Effector memory CD4-positive, alpha-beta T cell (primary cell): ENCODE measurements at regions not wholly inside any gene's neighbourhood (a gene's known extent, or its start where the extent isn't known, plus 50 kb on each side); places are given as distances from the start of the nearest gene placed in this dataset.

Experiments used
- DNase-seq, 3 donors: peaks; one replicate each; pipeline ENCODE4 v3.0.0-alpha.2; 2020
- H3K27ac ChIP-seq: 2 replicates; pipeline ENCODE4 v1.7.0; 2013; ENCODE audit warnings: mild to moderate bottlenecking, low read length, moderate library complexity; ENCODE audit not compliant: insufficient read depth, poor library complexity, severe bottlenecking
- H3K27me3 ChIP-seq: replicated peaks from 2 replicates; pipeline ENCODE4 v1.7.0; 2013; ENCODE audit warnings: mild to moderate bottlenecking, low read length; ENCODE audit not compliant: insufficient read depth, control insufficient read depth, poor library complexity, severe bottlenecking
- H3K36me3 ChIP-seq: 2 replicates; pipeline ENCODE4 v1.7.0; 2013; ENCODE audit warnings: mild to moderate bottlenecking, low read length, moderate library complexity; ENCODE audit not compliant: control insufficient read depth, insufficient read depth
- H3K4me1 ChIP-seq: 2 replicates; pipeline ENCODE4 v1.7.0; 2013; ENCODE audit warnings: low read length, mild to moderate bottlenecking; ENCODE audit not compliant: control insufficient read depth, insufficient read depth, poor library complexity, severe bottlenecking
- H3K4me3 ChIP-seq: 2 replicates; pipeline ENCODE4 v1.7.0; 2013; ENCODE audit warnings: low read length, low read depth, mild to moderate bottlenecking; ENCODE audit not compliant: insufficient read depth, poor library complexity, severe bottlenecking
- H3K9me3 ChIP-seq: 2 replicates; pipeline ENCODE4 v1.7.0; 2013; ENCODE audit warnings: mild to moderate bottlenecking, low read length, moderate library complexity; ENCODE audit not compliant: control insufficient read depth

GRCh38 chr15:85934691-85935090, 140.0 kb upstream of the KLHL25 start:
- no peak overlapping the region for H3K4me3 ChIP-seq
- H3K27ac ChIP-seq, result no peak overlapping the region
- DNase-seq, result no peak
- H3K36me3 ChIP-seq, result no peaks in the 10 kb centered on the region
- no peaks in the 10 kb centered on the region for H3K27me3 ChIP-seq
- H3K4me1 ChIP-seq, result no peaks in the 10 kb centered on the region
- no peaks in the 10 kb centered on the region for H3K9me3 ChIP-seq

DNA sequence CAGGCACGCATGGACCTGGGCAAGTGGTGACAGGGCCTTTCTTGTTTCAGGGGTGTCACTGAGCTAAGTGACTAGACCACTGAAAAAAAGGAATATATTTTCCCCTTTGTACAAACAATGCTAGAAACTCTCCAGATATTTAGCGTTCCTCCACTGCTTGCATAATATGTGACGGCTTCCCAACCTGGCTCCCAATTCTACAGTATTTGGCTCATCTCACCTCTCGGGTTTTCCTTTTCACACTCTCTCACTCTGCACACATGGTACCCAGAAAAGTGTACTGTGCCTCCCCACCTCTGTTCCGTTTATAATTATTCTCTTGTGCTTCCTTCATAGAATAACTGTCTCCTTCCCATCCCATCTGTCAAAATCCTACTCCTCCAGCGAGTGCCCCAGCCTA, 140.5 kb upstream of the KLHL25 start:
- H3K27me3 ChIP-seq, result no peaks in the 10 kb centered on the region
- H3K36me3 ChIP-seq, result no peaks in the 10 kb centered on the region
- no peaks in the 10 kb centered on the region for H3K4me1 ChIP-seq
- no peak overlapping the region for H3K4me3 ChIP-seq
- DNase-seq, result no peak
- H3K9me3 ChIP-seq, result no peaks in the 10 kb centered on the region
- no peak overlapping the region for H3K27ac ChIP-seq

DNA sequence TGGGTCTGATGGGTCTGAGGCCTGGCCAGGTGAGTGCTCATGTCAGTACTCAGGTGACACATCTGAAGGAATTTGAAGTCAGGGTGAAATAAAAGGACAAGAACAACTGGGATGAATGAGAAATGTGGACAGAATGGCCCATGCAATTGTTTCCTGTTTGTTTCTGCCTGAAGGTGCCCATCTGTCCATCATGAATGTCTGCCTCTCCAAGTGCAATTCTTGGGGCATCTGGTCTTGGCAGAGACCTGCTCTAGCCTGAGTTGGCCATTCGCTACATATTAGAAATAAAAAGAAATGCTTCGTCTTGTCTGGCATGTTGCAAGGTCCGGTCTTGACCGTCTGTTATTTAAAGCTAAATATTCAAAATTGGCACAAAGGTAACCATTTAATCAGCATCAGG, 142.0 kb upstream of the AGBL1 start:
- no peak for DNase-seq
- Histone ChIP-seq H3K27ac (no peak overlapping the region), H3K4me1 (no peaks in the 10 kb centered on the region), H3K4me3 (no peak overlapping the region), H3K9me3 (no peaks in the 10 kb centered on the region), H3K36me3 (no peaks in the 10 kb centered on the region), H3K27me3 (no peaks in the 10 kb centered on the region)

DNA sequence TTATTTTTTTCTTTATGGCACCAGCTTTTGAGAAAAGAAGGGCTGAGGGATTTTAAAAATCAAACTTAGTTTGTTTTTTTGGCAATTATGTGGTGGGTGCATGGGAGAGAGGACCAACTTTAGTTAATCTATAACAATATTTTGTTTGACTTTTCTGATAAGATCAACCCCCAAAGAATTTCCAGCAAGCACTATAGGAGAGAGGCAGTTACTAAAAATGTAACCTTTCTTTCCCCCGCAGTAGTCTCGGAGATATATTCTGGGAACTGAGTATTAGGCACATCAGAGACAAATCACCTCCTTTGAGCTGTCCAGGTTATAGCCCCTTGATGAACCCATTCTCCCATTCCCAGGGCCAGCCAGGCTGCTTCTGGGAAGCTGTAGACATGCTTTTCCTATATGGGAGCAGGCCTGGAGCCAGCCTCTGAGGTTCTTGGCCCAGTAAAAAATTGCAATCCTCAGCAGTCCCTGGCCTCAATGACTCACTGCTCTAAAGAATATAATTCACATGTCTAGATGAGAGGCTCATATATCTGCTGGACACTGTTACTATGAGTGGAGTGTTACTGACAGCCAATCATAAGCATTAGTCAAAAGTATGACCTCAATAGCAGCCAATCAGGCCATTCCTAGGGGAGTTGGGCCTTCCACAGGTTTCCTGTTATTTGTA, 138.3 kb upstream of the AGBL1 start:
- H3K9me3 ChIP-seq, result no peaks in the 10 kb centered on the region
- no peak overlapping the region for H3K4me3 ChIP-seq
- no peaks in the 10 kb centered on the region for H3K36me3 ChIP-seq
- no peaks in the 10 kb centered on the region for H3K4me1 ChIP-seq
- H3K27ac ChIP-seq, result no peak overlapping the region
- no peak for DNase-seq
- no peaks in the 10 kb centered on the region for H3K27me3 ChIP-seq

GRCh38 chr15:85942632-85943031, 137.0 kb upstream of the AGBL1 start:
- Histone ChIP-seq H3K27ac (no peak overlapping the region), H3K36me3 (no peaks in the 10 kb centered on the region)
- no peak for DNase-seq

GRCh38 chr15:85943151-85943550, 136.5 kb upstream of the AGBL1 start:
- H3K4me3 ChIP-seq, result no peak overlapping the region

More at GRCh38 chr15:85942632-85943031, 137.0 kb upstream of the AGBL1 start:
- Histone ChIP-seq H3K27me3 (no peaks in the 10 kb centered on the region), H3K4me3 (no peak overlapping the region), H3K9me3 (no peaks in the 10 kb centered on the region), H3K4me1 (no peaks in the 10 kb centered on the region)

DNA sequence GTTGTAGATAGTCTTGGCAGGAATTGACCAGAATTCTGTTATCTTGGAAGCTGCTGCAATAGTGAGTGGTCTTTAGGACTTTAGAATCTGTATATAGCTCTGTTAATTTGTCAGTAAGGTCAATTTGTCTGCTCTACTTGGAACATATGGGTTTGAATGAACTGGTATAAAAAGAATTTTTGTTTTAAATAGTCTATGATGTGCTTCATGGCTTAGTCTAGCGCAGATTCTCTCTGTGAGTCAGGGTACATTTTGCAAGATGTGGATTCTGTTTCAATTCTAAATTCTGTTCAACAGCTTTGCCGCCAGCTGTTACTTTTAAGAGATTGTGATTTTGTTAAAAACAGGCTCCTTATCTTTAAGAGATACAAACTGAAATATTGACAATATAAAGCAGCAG, 135.9 kb upstream of the AGBL1 start:
- no peaks in the 10 kb centered on the region for H3K9me3 ChIP-seq
- H3K27me3 ChIP-seq, result no peaks in the 10 kb centered on the region
- H3K27ac ChIP-seq, result no peak overlapping the region
- H3K4me1 ChIP-seq, result no peaks in the 10 kb centered on the region
- no peak for DNase-seq
- H3K36me3 ChIP-seq, result no peaks in the 10 kb centered on the region
- H3K4me3 ChIP-seq, result no peak overlapping the region

More at GRCh38 chr15:85943151-85943550, 136.5 kb upstream of the AGBL1 start:
- Histone ChIP-seq H3K27me3 (no peaks in the 10 kb centered on the region), H3K27ac (no peak overlapping the region), H3K9me3 (no peaks in the 10 kb centered on the region), H3K4me1 (no peaks in the 10 kb centered on the region), H3K36me3 (no peaks in the 10 kb centered on the region)
- DNase-seq, result no peak

GRCh38 chr15:85947021-85947420, 132.7 kb upstream of the AGBL1 start:
- no peak overlapping the region for H3K27ac ChIP-seq
- no peaks in the 10 kb centered on the region for H3K27me3 ChIP-seq
- no peaks in the 10 kb centered on the region for H3K36me3 ChIP-seq
- H3K9me3 ChIP-seq, result no peaks in the 10 kb centered on the region
- no peak overlapping the region for H3K4me3 ChIP-seq
- no peak for DNase-seq
- no peaks in the 10 kb centered on the region for H3K4me1 ChIP-seq

- no peaks in the 10 kb centered on the region for H3K9me3 ChIP-seq
- DNase-seq, result no peak
- H3K27ac ChIP-seq, result no peak overlapping the region
- no peak overlapping the region for H3K4me3 ChIP-seq
- no peaks in the 10 kb centered on the region for H3K36me3 ChIP-seq
- no peaks in the 10 kb centered on the region for H3K4me1 ChIP-seq
- no peaks in the 10 kb centered on the region for H3K27me3 ChIP-seq
These were observed 131.7 kb upstream of the AGBL1 start for GRCh38 chr15:85947936-85948335.

GRCh38 chr15:85950101-85950500, 129.6 kb upstream of the AGBL1 start:
- Histone ChIP-seq H3K27ac (no peak overlapping the region), H3K4me1 (no peaks in the 10 kb centered on the region), H3K4me3 (no peak overlapping the region), H3K36me3 (no peaks in the 10 kb centered on the region), H3K27me3 (no peaks in the 10 kb centered on the region), H3K9me3 (no peaks in the 10 kb centered on the region)
- no peak for DNase-seq
